DND-41 (cell line): ENCODE measurements at regions not wholly inside any gene's neighbourhood (a gene's known extent, or its start where the extent isn't known, plus 50 kb on each side); places are given as distances from the start of the nearest gene placed in this dataset.

Experiments used
- CTCF ChIP-seq: IDR thresholded peaks from 2 replicates; pipeline ENCODE4 v1.5.1; 2012; ENCODE audit warnings: borderline replicate concordance, low read length, moderate library complexity, mild to moderate bottlenecking; ENCODE audit not compliant: poor library complexity, severe bottlenecking; ENCODE audit errors: extremely low read depth
- EZH2 ChIP-seq: IDR thresholded peaks from 3 replicates; pipeline ENCODE4 v1.6.1; 2012; ENCODE audit warnings: borderline replicate concordance, low read depth, mild to moderate bottlenecking, moderate library complexity, low read length, inconsistent platforms; ENCODE audit not compliant: severe bottlenecking

DNA sequence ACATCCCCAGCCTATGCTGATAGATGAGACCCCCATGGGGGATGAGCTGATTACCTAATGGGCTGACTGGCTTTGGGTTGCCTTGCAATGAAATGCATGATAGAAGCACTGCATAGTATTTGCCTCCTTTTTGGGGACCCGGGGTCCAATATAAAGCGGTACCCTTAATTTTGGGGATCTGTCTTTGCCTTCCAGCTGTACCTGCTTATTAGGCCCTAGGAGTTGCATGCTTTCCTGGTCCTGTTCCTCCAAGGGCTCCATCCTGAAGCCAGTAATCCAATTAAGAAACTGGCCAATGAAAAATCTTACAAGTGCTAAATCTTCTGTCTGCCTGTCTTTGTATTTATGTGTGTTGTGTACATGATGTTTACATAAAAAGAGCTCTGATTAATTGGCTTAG lies 791.6 kb downstream of the TRIML1 start:
- no peak for TF ChIP-seq EZH2
- no peak for TF ChIP-seq CTCF
